SK-N-SH treated with all-trans-retinoic acid at 6 μM for 48 hours (cell line): ENCODE measurements at regions not wholly inside any gene's neighbourhood (a gene's known extent, or its start where the extent isn't known, plus 50 kb on each side); places are given as distances from the start of the nearest gene placed in this dataset.

Source experiments
- ATAC-seq: fragments of 200-7000 bp; cut with Tn5 transposase; 3 replicates; pipeline ENCODE4 v1.9.1; 2020; ENCODE audit warnings: mild to moderate bottlenecking, moderate library complexity
- BACH2 ChIP-seq: fragments of 250-450 bp; sonication (Bioruptor Pico); IDR thresholded peaks from 2 replicates; pipeline ENCODE4 v1.9.0; 2021; ENCODE audit warnings: mild to moderate bottlenecking, borderline replicate concordance
- CREB5 ChIP-seq: fragments of 250-450 bp; sonication (Bioruptor Pico); IDR thresholded peaks from 2 replicates; pipeline ENCODE4 v1.5.1; 2020; ENCODE audit warnings: low read depth, mild to moderate bottlenecking, moderate library complexity
- CSDC2 ChIP-seq: fragments of 250-450 bp; sonication (Bioruptor Pico); IDR thresholded peaks from 2 replicates; pipeline ENCODE4 v1.5.0; 2020; ENCODE audit warnings: mild to moderate bottlenecking, moderate library complexity
- CSRNP3 ChIP-seq: fragments of 250-450 bp; sonication (Bioruptor Pico); IDR thresholded peaks from 2 replicates; pipeline ENCODE4 v1.5.1; 2021; ENCODE audit warnings: mild to moderate bottlenecking, moderate library complexity
- ESRRG ChIP-seq: fragments of 250-450 bp; sonication (Bioruptor Pico); IDR thresholded peaks from 2 replicates; pipeline ENCODE4 v1.6.1; 2021; ENCODE audit warnings: mild to moderate bottlenecking
- GLIS3 ChIP-seq: fragments of 250-450 bp; sonication (Bioruptor Pico); IDR thresholded peaks from 2 replicates; pipeline ENCODE4 v1.5.0; 2020; ENCODE audit warnings: mild to moderate bottlenecking, moderate library complexity
- ISL1 ChIP-seq: fragments of 250-450 bp; sonication (Bioruptor Pico); IDR thresholded peaks from 2 replicates; pipeline ENCODE4 v2.1.2; 2022; ENCODE audit warnings: mild to moderate bottlenecking, moderate library complexity
- OSR1 ChIP-seq: fragments of 250-450 bp; sonication (Bioruptor Pico); IDR thresholded peaks from 2 replicates; pipeline ENCODE4 v1.8.0; 2022; ENCODE audit warnings: moderate library complexity, mild to moderate bottlenecking, inconsistent platforms
- PATZ1 ChIP-seq: fragments of 250-450 bp; sonication (Bioruptor Pico); IDR thresholded peaks from 2 replicates; pipeline ENCODE4 v1.8.0; 2020; ENCODE audit warnings: mild to moderate bottlenecking, moderate library complexity, borderline replicate concordance
- POU6F1 ChIP-seq: fragments of 250-450 bp; sonication (Bioruptor Pico); IDR thresholded peaks from 2 replicates; pipeline ENCODE4 v1.8.0; 2021; ENCODE audit warnings: low read depth, mild to moderate bottlenecking, moderate library complexity, borderline replicate concordance
- RARB ChIP-seq: fragments of 250-450 bp; sonication (Bioruptor Pico); IDR thresholded peaks from 2 replicates; pipeline ENCODE4 v1.8.0; 2021; ENCODE audit warnings: mild to moderate bottlenecking, moderate library complexity
- SNAI2 ChIP-seq: fragments of 250-450 bp; sonication (Bioruptor Pico); IDR thresholded peaks from 2 replicates; pipeline ENCODE4 v1.5.0; 2020; ENCODE audit warnings: mild to moderate bottlenecking, moderate library complexity
- TCF4 ChIP-seq: fragments of 250-450 bp; sonication (Bioruptor Pico); IDR thresholded peaks from 2 replicates; pipeline ENCODE4 v1.8.0; 2021; ENCODE audit warnings: mild to moderate bottlenecking, moderate library complexity, borderline replicate concordance
- TOX ChIP-seq: fragments of 250-450 bp; sonication (Bioruptor Pico); IDR thresholded peaks from 2 replicates; pipeline ENCODE4 v1.8.0; 2021; ENCODE audit warnings: mild to moderate bottlenecking, moderate library complexity, borderline replicate concordance
- TSHZ2 ChIP-seq: fragments of 250-450 bp; sonication (Bioruptor Pico); IDR thresholded peaks from 2 replicates; pipeline ENCODE4 v1.5.0; 2020; ENCODE audit warnings: mild to moderate bottlenecking, moderate library complexity
- ZC3H10 ChIP-seq: fragments of 250-450 bp; sonication (Bioruptor Pico); IDR thresholded peaks from 2 replicates; pipeline ENCODE4 v1.5.1; 2021; ENCODE audit warnings: mild to moderate bottlenecking, moderate library complexity
- ZFP3 ChIP-seq: fragments of 250-450 bp; sonication (Bioruptor Pico); IDR thresholded peaks from 2 replicates; pipeline ENCODE4 v1.5.0; 2020; ENCODE audit warnings: mild to moderate bottlenecking, moderate library complexity
- ZFP30 ChIP-seq: fragments of 450-650 bp; formaldehyde crosslinking; IDR thresholded peaks from 2 replicates; pipeline ENCODE4 v1.5.0; 2022; ENCODE audit warnings: mild to moderate bottlenecking, moderate library complexity

- no peak for TF ChIP-seq BACH2 (CRISPR knock-in tag)
- TF ChIP-seq TCF4 (CRISPR knock-in tag) = no peak
- no peak for ATAC-seq
Observed at GRCh38 chr11:33582636-33583325, 117.8 kb downstream of the C11orf91 start.

- TF ChIP-seq OSR1 (CRISPR knock-in tag) (no peak), TSHZ2 (no peak), TOX (no peak), RARB (CRISPR knock-in tag) (no peak), SNAI2 (CRISPR knock-in tag) (no peak)
- ATAC-seq = no peak
Observed at GRCh38 chr11:33579101-33579500, 121.5 kb downstream of the C11orf91 start.

- TF ChIP-seq POU6F1 (no peak), CSDC2 (CRISPR knock-in tag) (no peak), ZFP30 (CRISPR knock-in tag) (no peak), SNAI2 (CRISPR knock-in tag) (no peak), ZC3H10 (CRISPR knock-in tag) (no peak), OSR1 (CRISPR knock-in tag) (no peak), CREB5 (CRISPR knock-in tag) (no peak)
- no peak for ATAC-seq
Observed at GRCh38 chr11:33577204-33577603, 123.4 kb downstream of the C11orf91 start.

- TF ChIP-seq PATZ1 (CRISPR knock-in tag) (no peak), GLIS3 (CRISPR knock-in tag) (no peak), TCF4 (CRISPR knock-in tag) (no peak), BACH2 (CRISPR knock-in tag) (no peak), ZFP3 (no peak), ESRRG (CRISPR knock-in tag) (no peak), SNAI2 (CRISPR knock-in tag) (no peak)
- no peak for ATAC-seq
Observed at GRCh38 chr11:33575311-33575710, 125.3 kb downstream of the C11orf91 start.

GRCh38 chr11:33574331-33574730 is 126.3 kb downstream of the C11orf91 start:
- no peak for ATAC-seq
- TF ChIP-seq ZFP3 = no peak
- TF ChIP-seq ISL1 (CRISPR knock-in tag) = no peak
- no peak for TF ChIP-seq ZC3H10 (CRISPR knock-in tag)
- TF ChIP-seq RARB (CRISPR knock-in tag) = no peak
- TF ChIP-seq CSDC2 (CRISPR knock-in tag) = no peak
- no peak for TF ChIP-seq CSRNP3 (CRISPR knock-in tag)
- no peak for TF ChIP-seq POU6F1
- TF ChIP-seq ZFP30 (CRISPR knock-in tag) = no peak
- no peak for TF ChIP-seq ESRRG (CRISPR knock-in tag)
